Transverse colon (tissue), 4 donors: ENCODE measurements at regions not wholly inside any gene's neighbourhood (a gene's known extent, or its start where the extent isn't known, plus 50 kb on each side); places are given as distances from the start of the nearest gene placed in this dataset.

Experiments
- CTCF ChIP-seq, 5 experiments: fragments of 200-600 bp in 3 of 5; fragments of 450-650 bp in 2 of 5; sonication (generic) in 3 of 5; IDR thresholded peaks; 1 replicate in 2 of 5; 2 replicates in 3 of 5; pipeline ENCODE4 v1.5.1; 2016 to 2017; ENCODE audit warnings: antibody characterized with exemption in 5 of 5, inconsistent platforms in 3 of 5, mild to moderate bottlenecking in 2 of 5, moderate library complexity in 1 of 5
- EP300 ChIP-seq: sonication (generic); formaldehyde crosslinking; IDR thresholded peaks from one replicate; pipeline ENCODE4 v1.6.1; 2017; ENCODE audit warnings: antibody characterized with exemption, low read depth
- POLR2A ChIP-seq: fragments of 450-650 bp; IDR thresholded peaks from one replicate; pipeline ENCODE4 v1.6.1; 2016; ENCODE audit warnings: antibody characterized with exemption, mild to moderate bottlenecking, moderate library complexity
- POLR2AphosphoS5 ChIP-seq, 3 donors: sonication (generic); formaldehyde crosslinking; IDR thresholded peaks; one replicate each; pipeline ENCODE4 v1.6.1; 2016; ENCODE audit warnings: antibody characterized with exemption in 3 of 3

DNA sequence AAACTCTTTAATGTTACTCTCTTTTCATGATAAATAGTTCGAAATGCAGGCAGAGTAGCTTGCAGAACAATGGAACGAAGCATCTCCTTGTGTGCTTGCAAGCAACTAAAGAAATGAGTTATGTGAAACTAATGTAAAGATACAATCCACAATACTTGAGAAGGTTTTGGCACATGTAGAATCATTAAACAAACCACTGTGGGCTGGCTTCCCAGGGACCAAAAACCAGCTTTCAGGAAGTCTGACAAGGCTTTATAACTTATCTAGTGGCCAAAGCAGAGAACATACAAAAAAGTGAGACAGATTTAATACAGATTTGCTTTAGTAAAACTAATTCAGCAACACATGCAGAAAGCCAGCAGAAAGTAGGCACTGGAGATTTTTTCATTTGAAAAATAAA lies 1673.8 kb upstream of the AGA start:
- TF ChIP-seq EP300, result no peak
- TF ChIP-seq CTCF (IDR thresholded peaks at IDR 0.05), result no peak
- no peak for TF ChIP-seq POLR2AphosphoS5 (IDR thresholded peaks at IDR 0.05)
- TF ChIP-seq POLR2A, result no peak
